GM23338 (cell line): ENCODE measurements at regions not wholly inside any gene's neighbourhood (a gene's known extent, or its start where the extent isn't known, plus 50 kb on each side); places are given as distances from the start of the nearest gene placed in this dataset.

Source experiments
- ATAC-seq: fragments of 200-7000 bp; cut with Tn5 transposase; 3 replicates; pipeline ENCODE4 v1.9.1; 2020
- DNase-seq: peaks from one replicate; pipeline ENCODE4 v3.0.0-alpha.2; 2015; ENCODE audit warnings: low spot score
- H2AFZ ChIP-seq: fragments of 200-600 bp; sonication (generic); 2 replicates; pipeline ENCODE4 v1.8.0; 2016; ENCODE audit warnings: antibody characterized with exemption, mild to moderate bottlenecking, moderate library complexity
- H3F3A ChIP-seq: fragments of 200-600 bp; sonication (generic); replicated peaks from 2 replicates; pipeline ENCODE4 v1.8.0; 2017; ENCODE audit warnings: antibody characterized with exemption, mixed run types, low read depth
- H3K27ac ChIP-seq: fragments of 200-600 bp; sonication (generic); 2 replicates; pipeline ENCODE4 v1.6.1; 2016; ENCODE audit warnings: low read depth
- H3K27me3 ChIP-seq: fragments of 200-600 bp; sonication (generic); 2 replicates; pipeline ENCODE4 v1.8.0; 2016; ENCODE audit warnings: mild to moderate bottlenecking, mixed run types, moderate library complexity; ENCODE audit not compliant: insufficient read depth
- H3K36me3 ChIP-seq: fragments of 200-600 bp; sonication (generic); 2 replicates; pipeline ENCODE4 v1.8.0; 2016; ENCODE audit warnings: mild to moderate bottlenecking; ENCODE audit not compliant: insufficient read depth
- H3K4me1 ChIP-seq: fragments of 200-600 bp; sonication (generic); 2 replicates; pipeline ENCODE4 v1.8.0; 2016; ENCODE audit warnings: mild to moderate bottlenecking, moderate library complexity; ENCODE audit not compliant: insufficient read depth
- H3K4me2 ChIP-seq: fragments of 200-600 bp; sonication (generic); 2 replicates; pipeline ENCODE4 v1.7.1; 2017; ENCODE audit warnings: mixed run types
- H3K4me3 ChIP-seq: fragments of 200-600 bp; sonication (generic); 2 replicates; pipeline ENCODE4 v1.6.1; 2016; ENCODE audit warnings: mixed run types
- H3K79me2 ChIP-seq: fragments of 200-600 bp; sonication (generic); replicated peaks from 2 replicates; pipeline ENCODE4 v1.8.0; 2017; ENCODE audit warnings: mild to moderate bottlenecking; ENCODE audit not compliant: insufficient read depth
- H3K9me2 ChIP-seq: fragments of 200-600 bp; sonication (generic); 2 replicates; pipeline ENCODE4 v1.8.0; 2017; ENCODE audit not compliant: insufficient read depth
- H4K20me1 ChIP-seq: fragments of 200-600 bp; sonication (generic); replicated peaks from 2 replicates; pipeline ENCODE4 v1.8.0; 2017; ENCODE audit warnings: mild to moderate bottlenecking; ENCODE audit not compliant: insufficient read depth
- H3K27ac Mint-ChIP-seq: 2 replicates; pipeline ENCODE4 v1.8.0; 2020; ENCODE audit warnings: inconsistent platforms, mild to moderate bottlenecking, moderate library complexity, mixed read lengths
- H3K27me3 Mint-ChIP-seq: 3 replicates; pipeline ENCODE4 v1.8.0; 2022; ENCODE audit warnings: low read depth, mild to moderate bottlenecking, moderate library complexity, mixed read lengths, inconsistent platforms; ENCODE audit not compliant: insufficient read depth, poor library complexity
- H3K36me3 Mint-ChIP-seq: 3 replicates; pipeline ENCODE4 v1.8.0; 2021; ENCODE audit warnings: low read depth, mild to moderate bottlenecking, inconsistent platforms, moderate library complexity, mixed read lengths
- H3K4me1 Mint-ChIP-seq: 3 replicates; pipeline ENCODE4 v1.8.0; 2020; ENCODE audit warnings: mild to moderate bottlenecking, inconsistent platforms, mixed read lengths
- H3K4me3 Mint-ChIP-seq: 3 replicates; pipeline ENCODE4 v1.8.0; 2021; ENCODE audit warnings: moderate library complexity, mild to moderate bottlenecking, inconsistent platforms, mixed read lengths
- H3K9me3 Mint-ChIP-seq: 3 replicates; pipeline ENCODE4 v1.8.0; 2020; ENCODE audit warnings: moderate library complexity, mild to moderate bottlenecking, inconsistent platforms, mixed read lengths
- CREB1 ChIP-seq: fragments of 250-450 bp; sonication (Bioruptor Pico); IDR thresholded peaks from 2 replicates; pipeline ENCODE4 v1.5.0; 2020; ENCODE audit warnings: low read depth, mild to moderate bottlenecking, moderate library complexity
- CTCF ChIP-seq, 2 experiments: fragments of 200-600 bp in 1 of 2; sonication (generic) in 1 of 2; conservative IDR thresholded peaks; 2 replicates each; pipeline versions ENCODE4 v1.5.1 to v1.6.1; 2016 to 2017; ENCODE audit warnings: antibody characterized with exemption in 2 of 2, low read depth in 2 of 2, mild to moderate bottlenecking in 2 of 2, moderate library complexity in 1 of 2
- EZH2 ChIP-seq: fragments of 200-600 bp; sonication (generic); IDR thresholded peaks from one replicate; pipeline ENCODE4 v1.8.0; 2017; ENCODE audit warnings: antibody characterized with exemption, mild to moderate bottlenecking, low read depth; ENCODE audit not compliant: unreplicated experiment
- NANOG ChIP-seq: IDR thresholded peaks from 2 replicates; pipeline ENCODE4 v1.6.1; 2016; ENCODE audit warnings: antibody characterized with exemption, borderline replicate concordance
- POLR2AphosphoS5 ChIP-seq: IDR thresholded peaks from 2 replicates; pipeline ENCODE4 v1.6.1; 2016; ENCODE audit warnings: antibody characterized with exemption, low read depth
- REST ChIP-seq: IDR thresholded peaks from one replicate; pipeline ENCODE4 v1.6.1; 2018; ENCODE audit warnings: antibody characterized with exemption; ENCODE audit not compliant: unreplicated experiment
- STAT1 ChIP-seq: IDR thresholded peaks from one replicate; pipeline ENCODE4 v1.6.1; 2016; ENCODE audit warnings: antibody characterized with exemption; ENCODE audit not compliant: unreplicated experiment
- ZNF114 ChIP-seq: fragments of 250-450 bp; sonication (Bioruptor Pico); IDR thresholded peaks from 2 replicates; pipeline ENCODE4 v1.5.0; 2020; ENCODE audit warnings: mild to moderate bottlenecking, moderate library complexity
- ZNF331 ChIP-seq: fragments of 250-450 bp; sonication (Bioruptor Pico); IDR thresholded peaks from 2 replicates; pipeline ENCODE4 v1.5.0; 2020; ENCODE audit warnings: low read depth, mild to moderate bottlenecking, moderate library complexity
- TF ChIP-seq, protein P1 (sequence below): fragments of 250-450 bp; sonication (Bioruptor Pico); IDR thresholded peaks from 2 replicates; pipeline ENCODE4 v1.5.0; 2020; ENCODE audit warnings: mild to moderate bottlenecking, moderate library complexity
- TF ChIP-seq, protein P2 (sequence below): IDR thresholded peaks from 2 replicates; pipeline ENCODE4 v1.6.1; 2016; ENCODE audit warnings: antibody characterized with exemption

GRCh38 chr10:78450239-78450638, 416.6 kb downstream of the RPS24 start:
- no peaks in the 10 kb centered on the region for H3K36me3 ChIP-seq
- no peaks in the 10 kb centered on the region for H4K20me1 ChIP-seq
- Mint-ChIP-seq H3K4me3 (no peak overlapping the region), H3K9me3 (no peaks in the 10 kb centered on the region; the same call in 1 of the 3 replicates), H3K27me3 (peaks cover 4% of the 10 kb centered on the region), H3K4me1 (peaks cover 7% of the 10 kb centered on the region), H3K27ac (no peak overlapping the region), H3K36me3 (no peaks in the 10 kb centered on the region)
- no peak overlapping the region for H2AFZ ChIP-seq
- no peak for ATAC-seq
- no peak for DNase-seq
- TF ChIP-seq NANOG (no peak), REST (no peak), STAT1 (no peak), ZNF114 (CRISPR knock-in tag) (no peak), EZH2 (no peak), CTCF (conservative IDR thresholded peaks at IDR 0.05; ENCODE audit: low read depth in 2 of 2) (no peak), ZNF331 (no peak), CREB1 (CRISPR knock-in tag) (no peak), POLR2AphosphoS5 (no peak)
- TF ChIP-seq, protein P1, sequence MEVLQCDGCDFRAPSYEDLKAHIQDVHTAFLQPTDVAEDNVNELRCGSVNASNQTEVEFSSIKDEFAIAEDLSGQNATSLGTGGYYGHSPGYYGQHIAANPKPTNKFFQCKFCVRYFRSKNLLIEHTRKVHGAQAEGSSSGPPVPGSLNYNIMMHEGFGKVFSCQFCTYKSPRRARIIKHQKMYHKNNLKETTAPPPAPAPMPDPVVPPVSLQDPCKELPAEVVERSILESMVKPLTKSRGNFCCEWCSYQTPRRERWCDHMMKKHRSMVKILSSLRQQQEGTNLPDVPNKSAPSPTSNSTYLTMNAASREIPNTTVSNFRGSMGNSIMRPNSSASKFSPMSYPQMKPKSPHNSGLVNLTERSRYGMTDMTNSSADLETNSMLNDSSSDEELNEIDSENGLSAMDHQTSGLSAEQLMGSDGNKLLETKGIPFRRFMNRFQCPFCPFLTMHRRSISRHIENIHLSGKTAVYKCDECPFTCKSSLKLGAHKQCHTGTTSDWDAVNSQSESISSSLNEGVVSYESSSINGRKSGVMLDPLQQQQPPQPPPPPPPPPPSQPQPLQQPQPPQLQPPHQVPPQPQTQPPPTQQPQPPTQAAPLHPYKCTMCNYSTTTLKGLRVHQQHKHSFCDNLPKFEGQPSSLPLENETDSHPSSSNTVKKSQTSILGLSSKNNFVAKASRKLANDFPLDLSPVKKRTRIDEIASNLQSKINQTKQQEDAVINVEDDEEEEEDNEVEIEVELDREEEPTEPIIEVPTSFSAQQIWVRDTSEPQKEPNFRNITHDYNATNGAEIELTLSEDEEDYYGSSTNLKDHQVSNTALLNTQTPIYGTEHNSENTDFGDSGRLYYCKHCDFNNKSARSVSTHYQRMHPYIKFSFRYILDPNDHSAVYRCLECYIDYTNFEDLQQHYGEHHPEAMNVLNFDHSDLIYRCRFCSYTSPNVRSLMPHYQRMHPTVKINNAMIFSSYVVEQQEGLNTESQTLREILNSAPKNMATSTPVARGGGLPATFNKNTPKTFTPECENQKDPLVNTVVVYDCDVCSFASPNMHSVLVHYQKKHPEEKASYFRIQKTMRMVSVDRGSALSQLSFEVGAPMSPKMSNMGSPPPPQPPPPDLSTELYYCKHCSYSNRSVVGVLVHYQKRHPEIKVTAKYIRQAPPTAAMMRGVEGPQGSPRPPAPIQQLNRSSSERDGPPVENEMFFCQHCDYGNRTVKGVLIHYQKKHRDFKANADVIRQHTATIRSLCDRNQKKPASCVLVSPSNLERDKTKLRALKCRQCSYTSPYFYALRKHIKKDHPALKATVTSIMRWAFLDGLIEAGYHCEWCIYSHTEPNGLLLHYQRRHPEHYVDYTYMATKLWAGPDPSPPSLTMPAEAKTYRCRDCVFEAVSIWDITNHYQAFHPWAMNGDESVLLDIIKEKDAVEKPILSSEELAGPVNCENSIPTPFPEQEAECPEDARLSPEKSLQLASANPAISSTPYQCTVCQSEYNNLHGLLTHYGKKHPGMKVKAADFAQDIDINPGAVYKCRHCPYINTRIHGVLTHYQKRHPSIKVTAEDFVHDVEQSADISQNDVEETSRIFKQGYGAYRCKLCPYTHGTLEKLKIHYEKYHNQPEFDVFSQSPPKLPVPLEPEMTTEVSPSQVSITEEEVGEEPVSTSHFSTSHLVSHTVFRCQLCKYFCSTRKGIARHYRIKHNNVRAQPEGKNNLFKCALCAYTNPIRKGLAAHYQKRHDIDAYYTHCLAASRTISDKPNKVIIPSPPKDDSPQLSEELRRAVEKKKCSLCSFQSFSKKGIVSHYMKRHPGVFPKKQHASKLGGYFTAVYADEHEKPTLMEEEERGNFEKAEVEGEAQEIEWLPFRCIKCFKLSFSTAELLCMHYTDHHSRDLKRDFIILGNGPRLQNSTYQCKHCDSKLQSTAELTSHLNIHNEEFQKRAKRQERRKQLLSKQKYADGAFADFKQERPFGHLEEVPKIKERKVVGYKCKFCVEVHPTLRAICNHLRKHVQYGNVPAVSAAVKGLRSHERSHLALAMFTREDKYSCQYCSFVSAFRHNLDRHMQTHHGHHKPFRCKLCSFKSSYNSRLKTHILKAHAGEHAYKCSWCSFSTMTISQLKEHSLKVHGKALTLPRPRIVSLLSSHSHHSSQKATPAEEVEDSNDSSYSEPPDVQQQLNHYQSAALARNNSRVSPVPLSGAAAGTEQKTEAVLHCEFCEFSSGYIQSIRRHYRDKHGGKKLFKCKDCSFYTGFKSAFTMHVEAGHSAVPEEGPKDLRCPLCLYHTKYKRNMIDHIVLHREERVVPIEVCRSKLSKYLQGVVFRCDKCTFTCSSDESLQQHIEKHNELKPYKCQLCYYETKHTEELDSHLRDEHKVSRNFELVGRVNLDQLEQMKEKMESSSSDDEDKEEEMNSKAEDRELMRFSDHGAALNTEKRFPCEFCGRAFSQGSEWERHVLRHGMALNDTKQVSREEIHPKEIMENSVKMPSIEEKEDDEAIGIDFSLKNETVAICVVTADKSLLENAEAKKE, result no peak
- TF ChIP-seq, protein P2, sequence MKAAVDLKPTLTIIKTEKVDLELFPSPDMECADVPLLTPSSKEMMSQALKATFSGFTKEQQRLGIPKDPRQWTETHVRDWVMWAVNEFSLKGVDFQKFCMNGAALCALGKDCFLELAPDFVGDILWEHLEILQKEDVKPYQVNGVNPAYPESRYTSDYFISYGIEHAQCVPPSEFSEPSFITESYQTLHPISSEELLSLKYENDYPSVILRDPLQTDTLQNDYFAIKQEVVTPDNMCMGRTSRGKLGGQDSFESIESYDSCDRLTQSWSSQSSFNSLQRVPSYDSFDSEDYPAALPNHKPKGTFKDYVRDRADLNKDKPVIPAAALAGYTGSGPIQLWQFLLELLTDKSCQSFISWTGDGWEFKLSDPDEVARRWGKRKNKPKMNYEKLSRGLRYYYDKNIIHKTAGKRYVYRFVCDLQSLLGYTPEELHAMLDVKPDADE, result no peak
- H3K4me3 ChIP-seq, result no peak overlapping the region
- no peak overlapping the region for H3K4me2 ChIP-seq
- H3K27ac ChIP-seq, result no peak overlapping the region
- no peaks in the 10 kb centered on the region for H3K4me1 ChIP-seq
- H3K27me3 ChIP-seq, result no peaks in the 10 kb centered on the region
- no peaks in the 10 kb centered on the region for H3F3A ChIP-seq
- H3K9me2 ChIP-seq, result peaks cover 4% of the 10 kb centered on the region; the same call in 1 of the 2 replicates
- no peaks in the 10 kb centered on the region for H3K79me2 ChIP-seq
